COLO668 (cell line): ENCODE measurements at regions not wholly inside any gene's neighbourhood (a gene's known extent, or its start where the extent isn't known, plus 50 kb on each side); places are given as distances from the start of the nearest gene placed in this dataset.

Experiments
- DNase-seq: peaks from one replicate; lab custom pipeline; 2025; ENCODE audit not compliant: unreplicated experiment; lab: John Stamatoyannopoulos, UW

DNA sequence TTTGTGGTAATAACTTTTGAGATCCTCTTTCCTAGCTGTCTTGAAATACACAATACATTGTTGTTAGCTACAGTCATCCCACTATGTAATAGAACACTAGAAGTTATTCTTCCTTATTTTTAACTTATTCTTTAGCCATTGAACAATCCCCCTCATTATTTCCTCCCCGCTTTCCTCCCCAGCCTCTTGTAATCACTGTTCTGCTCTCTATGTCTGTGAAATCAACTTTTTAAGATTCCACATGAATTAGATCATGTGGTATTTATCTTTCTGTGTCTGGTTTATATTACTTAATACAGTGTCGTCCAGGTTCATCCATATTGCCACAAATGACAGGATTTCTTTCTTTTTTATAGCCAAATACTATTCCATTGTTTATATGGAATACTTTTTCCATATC is 72.9 kb downstream of the SLC10A2 start:
- DNase-seq: no peak

DNA sequence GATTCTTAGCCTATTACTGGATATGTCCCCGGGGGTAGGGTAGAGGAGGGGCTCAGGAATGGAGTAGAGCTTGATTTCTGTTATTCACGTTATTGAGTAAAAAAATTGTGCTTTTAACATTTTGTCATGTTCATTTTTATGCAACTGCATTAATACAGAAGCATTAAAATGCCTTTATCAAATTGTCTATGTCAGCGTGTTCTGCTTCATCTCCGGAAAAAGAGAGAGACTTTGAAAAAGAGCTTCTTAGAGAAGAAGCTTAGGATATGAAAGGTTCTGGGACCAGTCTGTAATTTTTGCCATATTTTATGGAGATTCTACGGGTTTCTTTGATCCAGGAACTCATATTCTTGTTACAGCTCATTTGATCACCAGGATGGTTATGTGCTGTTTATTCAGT is 82.0 kb downstream of the SLC10A2 start:
- DNase-seq: no peak

DNA sequence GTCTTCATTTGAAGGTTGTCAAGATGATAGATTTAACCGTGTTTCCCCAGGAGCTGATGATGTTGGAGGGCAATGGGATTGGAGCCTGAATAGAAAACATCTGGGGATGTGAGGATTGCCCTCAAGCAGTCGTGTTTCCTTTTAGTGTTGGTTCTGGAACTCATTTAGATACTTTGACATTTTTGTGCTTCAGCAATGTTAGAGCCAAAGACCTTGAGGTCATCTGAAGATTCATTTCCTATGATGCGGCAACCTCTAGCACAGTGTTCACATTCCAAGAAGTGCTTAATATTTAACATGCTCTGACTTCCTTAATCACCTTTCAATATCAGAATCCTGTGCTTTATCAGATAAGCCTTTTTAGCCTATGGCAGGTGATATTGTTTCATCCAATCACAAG is 82.7 kb downstream of the SLC10A2 start:
- DNase-seq: no peak

- DNase-seq: no peak
Observed at GRCh38 chr13:102980331-102980982, 85.8 kb downstream of the SLC10A2 start.

DNA sequence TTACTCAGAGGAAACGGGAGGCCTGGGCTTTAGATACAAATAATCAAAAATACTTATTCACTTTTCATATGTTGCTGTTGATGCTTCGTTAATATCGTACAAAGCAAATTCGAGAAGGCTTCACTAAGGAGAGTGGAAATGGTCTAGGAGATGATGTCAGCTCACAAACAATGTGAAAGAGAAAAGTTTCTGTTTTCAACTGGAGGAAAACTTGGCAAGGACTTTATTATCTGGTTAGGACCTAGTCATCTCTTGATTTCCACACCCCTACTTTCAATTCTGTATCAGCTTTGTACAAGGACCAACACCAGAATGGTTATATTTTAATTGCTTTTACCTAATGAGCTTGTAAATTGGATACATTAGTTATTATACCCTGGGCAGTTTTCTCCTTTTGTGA is 88.0 kb downstream of the SLC10A2 start:
- no peak for DNase-seq

- DNase-seq: no peak
Observed at GRCh38 chr13:102977471-102977870, 88.7 kb downstream of the SLC10A2 start.

DNA sequence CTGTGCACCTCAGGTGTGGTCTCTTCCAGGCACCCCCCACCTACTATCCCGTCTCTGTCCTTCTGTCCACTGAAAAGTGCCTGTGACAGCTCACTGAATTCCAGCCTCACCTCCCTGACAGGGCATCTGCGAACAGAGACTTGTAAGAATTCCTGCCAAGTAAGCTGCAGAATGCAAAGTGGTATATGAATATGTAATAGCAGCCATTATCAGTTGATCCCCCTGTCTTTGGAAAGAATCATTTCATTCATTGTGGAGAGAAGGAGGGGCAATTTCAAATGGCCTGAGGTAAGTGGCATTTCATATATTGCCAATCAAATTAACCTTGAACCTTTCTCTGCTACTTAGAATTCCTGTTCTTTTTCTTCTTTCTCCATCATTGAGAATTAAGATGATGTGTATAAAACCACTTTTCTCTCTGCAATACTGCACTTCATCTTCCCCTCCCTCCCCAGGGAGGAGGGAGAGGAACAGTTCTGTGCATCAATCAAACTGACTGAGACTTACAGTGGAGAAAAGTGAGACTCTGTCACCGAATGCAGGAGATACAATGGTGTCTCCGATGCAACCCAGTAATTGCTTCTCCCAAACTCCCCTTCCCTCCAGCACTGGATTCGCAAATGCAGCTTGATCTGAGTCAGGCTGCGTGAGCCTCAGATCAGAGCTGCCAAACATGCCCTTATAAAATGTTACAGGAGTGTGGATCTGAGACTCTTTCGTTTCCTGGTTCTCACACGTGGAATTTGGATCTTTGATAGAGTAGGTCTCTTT is 91.7 kb downstream of the SLC10A2 start:
- no peak for DNase-seq

DNA sequence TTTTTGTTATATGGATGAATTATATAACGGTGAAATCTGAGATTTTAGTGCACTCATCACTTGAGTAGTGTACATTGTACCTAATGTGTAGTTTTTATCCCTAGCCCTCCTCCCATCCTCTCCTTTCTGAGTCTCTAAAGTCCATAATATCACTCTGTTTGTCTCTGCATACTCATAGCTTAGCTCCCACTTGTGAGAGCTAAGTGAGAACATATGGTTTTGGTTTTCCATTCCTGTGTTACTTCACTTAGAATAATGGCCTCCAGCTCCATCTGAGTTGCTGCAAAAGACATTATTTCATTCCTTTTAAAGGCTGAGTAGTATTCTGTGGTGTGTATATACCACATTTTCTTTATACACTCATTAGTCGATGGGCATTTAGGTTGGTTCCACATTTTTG is 94.0 kb downstream of the SLC10A2 start:
- no peak for DNase-seq

DNA sequence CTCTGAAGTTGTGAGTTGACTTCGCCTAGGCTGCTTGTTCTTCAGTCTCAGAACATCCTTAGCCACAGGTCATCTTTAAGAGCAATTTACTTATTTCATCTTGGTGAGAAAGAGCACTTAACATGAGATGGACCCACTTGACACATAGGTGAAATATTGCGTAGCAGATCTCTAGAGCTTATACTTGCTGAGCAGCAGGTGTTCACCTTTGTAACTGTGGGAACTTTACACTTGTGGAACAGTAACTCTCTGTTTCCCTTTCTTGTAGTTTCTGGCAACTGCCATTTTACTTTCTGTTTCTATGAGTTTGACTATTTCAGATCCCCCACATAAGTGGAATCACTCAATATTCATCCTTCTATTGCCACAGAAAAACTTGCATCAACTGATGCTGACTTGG is 95.7 kb downstream of the SLC10A2 start:
- no peak for DNase-seq

DNA sequence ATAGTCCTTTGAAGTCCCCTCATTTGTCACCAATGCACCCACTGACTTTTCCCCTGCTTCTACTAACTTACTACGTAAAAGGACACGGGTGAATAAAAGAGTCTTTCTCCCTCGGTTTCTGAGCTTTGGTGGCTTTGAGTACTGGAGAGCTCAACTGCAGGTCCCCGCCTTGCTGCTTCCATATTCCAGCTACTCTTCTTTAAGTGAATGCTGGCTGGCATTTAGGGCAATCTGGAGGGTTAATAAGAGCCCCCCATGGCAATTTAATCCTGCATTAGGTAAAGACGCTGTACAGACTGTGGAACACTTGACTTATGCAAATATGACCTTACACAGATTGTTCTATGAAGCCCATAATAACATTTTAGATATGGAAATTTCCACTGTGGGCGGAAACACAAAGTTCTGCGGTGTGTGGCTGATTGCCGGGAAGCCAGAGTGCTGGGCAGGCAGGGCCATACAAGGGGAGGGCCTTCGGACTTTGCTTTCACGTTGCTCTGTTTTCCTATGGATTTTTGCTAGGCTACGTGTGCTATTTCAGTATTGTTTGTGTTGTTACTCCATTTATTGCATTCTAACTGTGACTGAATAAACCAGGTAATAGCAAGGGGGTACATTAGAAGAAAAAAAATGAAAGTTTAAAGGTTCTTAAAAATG is 97.5 kb downstream of the SLC10A2 start:
- no peak for DNase-seq

GRCh38 chr13:102965802-102966201 is 100.4 kb downstream of the SLC10A2 start:
- no peak for DNase-seq

DNA sequence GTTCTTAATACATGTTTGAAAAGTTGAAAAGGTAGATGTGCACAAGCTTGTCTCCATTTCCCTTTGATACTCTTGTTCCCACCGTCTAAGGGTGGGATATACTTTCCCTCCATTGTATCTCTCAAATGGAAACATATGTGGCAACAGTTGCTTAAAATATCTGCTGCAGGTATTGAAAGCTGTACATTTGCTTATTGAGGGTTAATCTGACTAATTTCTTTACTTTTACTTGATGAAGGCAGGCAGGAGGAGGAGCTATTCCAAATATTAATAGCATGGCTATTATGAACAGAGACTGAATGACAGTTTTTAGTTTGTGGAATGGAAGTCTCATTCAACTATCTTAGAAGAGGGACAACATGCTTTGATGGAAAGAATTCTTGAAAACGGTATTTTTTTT is 103.8 kb downstream of the SLC10A2 start:
- DNase-seq: no peak

DNA sequence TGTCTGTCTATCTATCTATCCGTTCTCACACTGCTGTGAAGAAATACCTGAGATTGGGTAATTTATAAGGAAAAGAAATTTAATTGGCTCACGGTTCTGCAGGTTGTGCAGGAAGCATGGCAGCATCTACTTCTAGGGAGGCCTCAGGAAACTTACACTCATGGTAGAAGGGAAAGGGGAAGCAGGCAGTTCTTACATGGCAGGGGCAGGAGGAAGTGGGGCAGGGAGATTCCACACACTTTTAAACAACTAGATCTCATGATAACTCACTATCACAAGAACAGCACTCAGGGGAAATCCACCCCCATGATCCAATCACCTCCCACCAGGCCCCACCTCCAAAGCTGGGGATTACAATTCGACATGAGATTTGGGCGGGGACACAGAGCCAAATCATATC is 105.3 kb downstream of the SLC10A2 start:
- no peak for DNase-seq

DNA sequence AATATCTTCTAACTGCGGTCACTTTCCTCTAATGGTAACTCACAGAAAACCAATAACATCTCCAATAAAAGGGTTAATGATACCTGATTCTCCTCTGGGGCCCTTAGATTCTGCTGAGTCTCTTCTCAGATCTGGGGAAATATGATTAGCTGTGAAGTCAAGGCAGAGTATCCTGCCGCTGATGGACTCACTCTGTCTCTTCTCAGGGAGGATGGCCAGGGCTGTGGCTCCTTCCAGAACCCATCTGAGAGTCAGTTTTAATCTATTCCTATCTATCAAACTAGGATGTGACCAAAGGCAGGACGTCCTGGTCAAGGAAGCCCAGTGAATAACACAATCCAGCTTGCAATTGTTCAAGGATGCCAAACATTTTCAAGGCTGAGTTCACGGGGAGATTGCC is 109.8 kb downstream of the SLC10A2 start:
- DNase-seq: no peak

DNA sequence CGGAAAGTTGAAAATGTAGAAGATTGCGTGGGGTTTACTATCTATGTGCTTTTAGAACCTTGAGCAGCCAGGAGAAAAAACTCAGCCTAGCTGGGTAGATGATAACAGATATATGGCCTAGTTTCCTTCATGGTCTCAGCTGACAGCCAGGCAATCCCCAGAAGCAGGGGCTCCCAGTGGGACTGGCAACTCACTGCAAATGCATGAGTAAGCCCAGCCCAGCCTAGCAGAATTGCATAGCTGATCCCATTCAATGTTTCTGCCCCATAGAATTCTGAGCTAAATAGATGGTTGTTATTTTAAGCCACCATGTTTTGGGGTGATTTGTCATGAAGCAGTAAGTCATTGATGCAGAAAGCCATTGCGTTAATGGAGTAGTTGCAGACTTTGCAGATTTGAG is 108.5 kb downstream of the ERCC5 start:
- DNase-seq: no peak

- DNase-seq: no peak
Observed at GRCh38 chr13:102951808-102952207, 106.0 kb downstream of the ERCC5 start.

- peak; percentile 79 for DNase-seq
Observed at GRCh38 chr13:102947745-102948405, 102.0 kb downstream of the ERCC5 start.

GRCh38 chr13:102945886-102946285 is 100.1 kb downstream of the ERCC5 start:
- DNase-seq: no peak

DNA sequence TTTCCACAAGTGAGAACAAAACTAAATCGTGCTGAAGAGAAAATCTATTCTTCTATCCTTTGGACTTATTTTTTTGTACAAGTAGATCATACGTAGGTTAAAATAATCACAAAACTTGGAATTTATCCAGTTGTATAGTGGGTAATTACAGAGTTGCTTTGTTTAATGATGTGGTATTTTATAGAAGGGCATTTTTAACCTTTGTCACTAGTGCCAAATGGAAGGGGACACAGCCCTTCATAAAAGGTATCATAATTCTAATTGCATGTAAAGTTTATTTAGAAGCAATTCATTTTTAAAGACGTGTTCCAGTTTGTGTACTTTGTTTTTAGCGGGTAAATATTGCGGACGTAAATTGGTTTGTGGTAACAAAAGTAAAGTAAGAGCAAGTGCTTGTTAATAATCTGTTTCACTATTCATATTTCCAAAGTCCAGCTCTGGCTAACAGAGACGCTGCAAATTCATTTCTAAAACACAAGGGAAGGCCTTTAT is 99.5 kb downstream of the ERCC5 start:
- no peak for DNase-seq

DNA sequence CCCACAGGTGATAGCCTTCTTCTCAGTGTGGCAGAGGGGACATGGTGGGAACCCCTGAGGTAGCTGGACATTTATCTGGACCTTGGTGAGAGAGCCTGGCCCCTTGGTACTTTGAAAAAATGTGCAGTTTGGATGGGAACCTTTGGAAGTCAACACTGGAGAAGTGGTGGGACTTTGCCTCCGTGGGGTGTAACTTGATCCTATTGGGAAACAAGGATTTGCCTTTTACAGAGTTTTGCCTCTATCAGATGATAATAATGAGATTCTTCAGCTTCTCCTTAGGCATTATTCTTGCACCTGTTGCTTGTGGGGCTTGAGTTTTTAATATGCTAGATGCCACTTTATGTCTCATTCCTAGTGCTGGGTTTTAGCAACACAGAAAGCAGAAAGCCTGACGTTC is 99.0 kb downstream of the ERCC5 start:
- no peak for DNase-seq

- DNase-seq: no peak
Observed at GRCh38 chr13:102940770-102941169, 94.9 kb downstream of the ERCC5 start.

- DNase-seq: peak; percentile 26
Observed at GRCh38 chr13:102940143-102940542, 94.3 kb downstream of the ERCC5 start.
